GM21737 (cell line): ENCODE measurements at regions not wholly inside any gene's neighbourhood (a gene's known extent, or its start where the extent isn't known, plus 50 kb on each side); places are given as distances from the start of the nearest gene placed in this dataset.

Source experiments
- ATAC-seq: cut with Tn5 transposase; IDR thresholded peaks from one replicate; pipeline ENCODE4 v1.9.1; 2021; ENCODE audit warnings: mild to moderate bottlenecking, moderate library complexity; ENCODE audit not compliant: unreplicated experiment

- no peak for ATAC-seq
These were observed 148.8 kb downstream of the INO80D start for GRCh38 chr2:205937211-205937610.

DNA sequence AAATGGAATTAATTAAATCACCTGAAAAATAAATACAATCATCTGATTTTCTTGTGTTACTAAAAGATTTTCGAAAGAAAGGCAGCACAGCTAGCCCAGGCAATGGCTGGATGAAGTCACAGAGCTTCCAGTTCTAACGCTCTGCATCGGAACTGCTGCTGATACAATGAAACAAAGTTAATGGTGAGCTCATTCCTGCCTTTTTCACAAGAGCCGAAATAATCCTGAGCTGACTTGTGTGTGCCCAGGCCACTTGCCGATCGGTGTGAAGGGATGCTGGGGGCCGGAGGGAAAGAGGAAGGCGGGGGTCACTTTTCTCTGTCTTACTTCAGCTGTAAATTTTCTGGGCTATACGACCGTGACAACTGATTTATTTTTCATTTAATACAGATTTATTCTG lies 149.5 kb downstream of the INO80D start:
- no peak for ATAC-seq

DNA sequence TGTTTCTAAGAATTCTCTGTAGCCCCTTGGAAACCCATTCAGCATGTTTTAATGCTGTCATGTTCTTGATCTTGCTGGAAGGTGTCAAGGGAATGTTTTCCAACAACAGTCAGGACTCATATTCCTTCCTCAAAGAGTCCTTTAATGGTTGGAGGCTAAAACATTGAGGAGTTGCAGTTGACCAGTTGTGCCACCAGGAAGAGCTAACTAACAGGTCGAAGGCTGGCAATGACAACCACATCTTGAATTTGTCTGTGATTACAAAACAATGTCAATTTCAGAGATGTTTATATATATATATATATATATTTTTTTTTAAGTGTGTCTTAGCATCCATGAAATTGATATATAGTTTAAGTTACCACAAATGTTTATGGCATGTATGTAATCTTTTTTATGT lies 151.5 kb downstream of the INO80D start:
- ATAC-seq, result no peak

DNA sequence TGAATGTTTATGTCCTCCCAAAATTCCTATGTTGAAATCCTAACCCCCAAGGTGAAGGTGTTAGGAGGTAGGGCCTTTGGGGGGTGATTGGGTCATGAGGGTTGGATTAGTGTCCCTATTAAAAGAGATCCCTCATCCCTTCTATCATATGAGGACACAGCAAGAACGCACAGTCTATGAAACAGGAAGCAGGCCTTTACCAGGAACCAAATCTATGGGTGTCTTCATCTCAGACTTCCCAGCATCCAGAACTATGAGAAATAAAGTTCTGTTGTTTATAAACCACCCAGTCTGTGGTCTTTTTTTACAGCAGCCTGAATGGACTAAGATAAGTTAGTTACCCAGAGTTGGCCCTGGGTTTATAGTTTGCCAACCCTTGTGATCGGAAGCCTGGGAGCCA lies 153.1 kb downstream of the INO80D start:
- ATAC-seq, result no peak

DNA sequence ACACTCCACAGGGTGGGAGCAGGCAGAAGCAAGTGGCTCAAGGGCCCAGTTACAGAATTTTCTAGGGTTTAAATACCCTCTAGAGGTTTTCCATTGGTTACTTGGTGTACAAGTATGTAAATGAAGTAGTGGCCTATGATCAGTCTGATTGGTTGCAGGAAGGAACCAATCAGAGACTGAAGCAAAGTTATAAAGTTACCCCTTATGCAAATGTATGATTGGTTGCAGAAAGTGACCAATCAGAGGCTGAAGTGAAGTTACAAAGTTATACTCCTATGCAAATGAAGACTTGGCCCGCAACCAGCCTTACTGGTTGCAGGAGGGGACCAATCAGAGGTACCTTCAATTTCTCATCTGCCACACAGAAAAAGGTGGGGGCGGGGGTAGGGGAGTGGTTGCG lies 154.6 kb downstream of the INO80D start:
- no peak for ATAC-seq

GRCh38 chr2:205930209-205930608 lies 155.8 kb downstream of the INO80D start:
- ATAC-seq, result no peak

DNA sequence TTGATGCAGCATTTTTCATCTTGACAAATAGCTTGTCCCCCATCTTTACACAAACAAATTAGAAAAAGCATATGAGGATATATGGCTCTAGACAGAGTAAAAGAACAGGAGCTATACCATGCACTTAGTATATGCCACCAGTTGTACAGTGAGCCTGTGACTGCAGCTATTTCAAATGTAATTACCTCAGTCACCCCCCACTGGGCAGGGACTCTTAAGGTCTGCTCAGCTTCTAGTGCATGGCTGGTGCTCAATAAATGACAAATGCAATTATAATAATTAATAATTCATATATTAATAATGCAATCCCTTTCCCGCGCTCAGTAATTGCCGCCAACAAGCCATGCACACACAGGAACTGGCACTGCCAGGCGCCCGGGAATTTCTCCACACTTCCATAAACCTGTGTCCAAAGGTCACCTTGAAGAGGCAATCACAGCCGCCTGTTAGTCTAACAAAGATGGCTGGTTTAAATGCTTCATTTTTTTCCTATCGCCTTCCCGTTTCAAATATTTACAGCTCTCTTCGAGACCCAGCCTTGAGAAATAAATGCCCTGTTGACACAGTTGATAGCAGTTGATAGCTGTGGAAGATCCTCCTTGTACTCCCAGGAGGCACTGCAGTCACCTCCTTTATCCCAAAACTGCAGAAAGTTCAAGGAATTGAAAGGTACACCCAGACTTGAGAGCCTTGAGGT lies 156.6 kb downstream of the INO80D start:
- ATAC-seq, result no peak

- peak; percentile 75 for ATAC-seq
These were observed 160.3 kb downstream of the INO80D start for GRCh38 chr2:205925373-205926337.

GRCh38 chr2:205924676-205925075 lies 161.3 kb downstream of the INO80D start:
- ATAC-seq, result no peak

GRCh38 chr2:205915130-205915524 lies 170.8 kb downstream of the INO80D start:
- no peak for ATAC-seq

DNA sequence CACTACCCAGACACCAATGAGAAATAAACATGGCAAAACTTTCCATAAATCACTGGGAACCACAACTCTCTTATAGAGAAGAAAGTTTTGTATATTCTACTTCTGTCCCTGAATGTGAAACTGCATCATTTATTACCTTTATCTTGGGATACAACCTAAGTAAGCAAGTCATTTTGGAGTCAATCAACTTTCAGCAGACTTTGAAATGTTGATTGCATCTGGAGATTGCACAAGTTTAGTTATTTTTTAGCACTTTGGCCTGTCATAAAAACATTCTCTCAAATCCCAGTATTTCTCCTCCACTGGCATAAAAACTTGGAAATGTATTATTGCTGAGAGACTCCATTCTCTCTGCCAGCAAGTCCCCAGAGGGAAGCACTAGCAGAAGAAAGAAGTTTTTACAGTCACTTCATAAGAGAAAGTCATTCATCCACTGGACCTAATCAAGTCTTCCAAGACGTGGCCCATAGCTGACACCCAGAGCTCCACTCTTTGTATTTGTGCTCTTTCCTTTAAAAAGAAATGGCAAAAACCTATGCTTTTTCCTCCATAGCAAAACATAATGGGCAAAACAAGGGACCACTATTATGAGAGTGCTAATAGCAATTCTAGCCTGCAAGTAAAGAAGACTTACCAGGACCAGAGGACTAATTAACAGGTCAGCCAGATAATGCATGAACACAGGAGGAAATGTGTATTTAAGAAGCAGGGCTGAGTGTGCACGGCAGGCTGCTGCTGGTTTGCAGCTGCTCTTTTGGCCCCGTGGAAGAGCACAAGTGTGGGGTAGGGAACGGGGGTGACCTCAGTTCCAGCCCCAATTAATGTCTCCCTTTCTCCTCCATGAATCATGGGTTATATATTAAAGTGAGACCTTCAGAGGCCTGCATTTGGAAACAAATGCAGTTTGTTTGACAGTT lies 171.5 kb downstream of the INO80D start:
- no peak for ATAC-seq

DNA sequence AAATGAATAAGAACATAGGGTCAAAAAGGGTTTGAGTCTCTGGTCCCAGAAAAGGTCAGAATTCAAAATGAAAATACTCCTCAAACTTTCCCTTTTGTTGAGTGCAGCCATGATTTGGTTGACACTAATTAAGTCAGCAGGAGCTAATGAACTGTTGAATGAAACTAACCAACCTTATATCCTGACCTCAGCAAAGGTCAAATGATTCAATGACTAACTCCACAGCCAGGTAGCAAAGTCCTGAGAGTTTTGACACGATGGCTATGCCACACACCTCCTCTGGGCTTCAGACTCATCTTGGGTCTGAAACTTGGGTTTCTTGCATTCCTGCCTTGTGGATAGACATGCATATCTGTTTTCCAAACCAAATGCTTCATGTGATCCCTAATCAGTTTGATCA lies 172.3 kb downstream of the INO80D start:
- ATAC-seq, result no peak

DNA sequence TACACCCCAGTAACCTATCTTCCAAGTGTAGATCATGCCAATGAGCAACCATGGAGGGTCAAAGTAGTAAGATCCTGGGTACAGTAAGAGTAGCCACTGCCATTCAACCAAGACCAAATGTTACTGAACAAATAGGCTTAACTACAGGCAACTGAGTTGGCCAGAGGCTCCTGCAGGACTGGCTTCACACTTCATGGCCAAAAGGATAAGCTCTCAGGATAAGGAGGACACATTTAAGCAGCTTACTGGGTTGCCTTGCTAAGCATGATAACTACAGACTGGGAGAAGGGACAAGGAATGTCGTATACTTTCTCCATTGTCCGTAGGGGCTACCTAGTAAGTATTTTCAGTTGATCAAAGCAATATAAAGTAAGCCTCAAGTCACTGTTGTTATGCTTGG lies 174.7 kb downstream of the INO80D start:
- ATAC-seq, result no peak

DNA sequence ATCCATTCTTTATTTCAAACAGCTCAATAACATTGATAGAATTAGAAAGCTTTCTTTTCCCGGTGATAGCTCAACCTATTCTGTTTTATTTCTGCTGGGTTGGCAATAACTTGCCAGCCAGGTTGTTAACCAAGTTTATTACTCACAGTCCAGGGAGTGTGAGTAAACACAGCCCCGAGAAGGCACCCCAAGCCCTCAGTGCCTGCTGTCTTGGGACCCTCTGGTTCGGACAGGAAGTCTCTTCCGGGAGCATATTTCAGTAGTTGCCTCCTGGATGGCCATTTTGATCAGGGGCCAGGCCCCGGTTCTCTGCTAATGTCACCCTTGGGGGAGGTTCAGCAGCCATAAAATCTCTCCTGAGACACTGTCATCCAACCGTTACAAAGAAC lies 176.8 kb downstream of the INO80D start:
- no peak for ATAC-seq

DNA sequence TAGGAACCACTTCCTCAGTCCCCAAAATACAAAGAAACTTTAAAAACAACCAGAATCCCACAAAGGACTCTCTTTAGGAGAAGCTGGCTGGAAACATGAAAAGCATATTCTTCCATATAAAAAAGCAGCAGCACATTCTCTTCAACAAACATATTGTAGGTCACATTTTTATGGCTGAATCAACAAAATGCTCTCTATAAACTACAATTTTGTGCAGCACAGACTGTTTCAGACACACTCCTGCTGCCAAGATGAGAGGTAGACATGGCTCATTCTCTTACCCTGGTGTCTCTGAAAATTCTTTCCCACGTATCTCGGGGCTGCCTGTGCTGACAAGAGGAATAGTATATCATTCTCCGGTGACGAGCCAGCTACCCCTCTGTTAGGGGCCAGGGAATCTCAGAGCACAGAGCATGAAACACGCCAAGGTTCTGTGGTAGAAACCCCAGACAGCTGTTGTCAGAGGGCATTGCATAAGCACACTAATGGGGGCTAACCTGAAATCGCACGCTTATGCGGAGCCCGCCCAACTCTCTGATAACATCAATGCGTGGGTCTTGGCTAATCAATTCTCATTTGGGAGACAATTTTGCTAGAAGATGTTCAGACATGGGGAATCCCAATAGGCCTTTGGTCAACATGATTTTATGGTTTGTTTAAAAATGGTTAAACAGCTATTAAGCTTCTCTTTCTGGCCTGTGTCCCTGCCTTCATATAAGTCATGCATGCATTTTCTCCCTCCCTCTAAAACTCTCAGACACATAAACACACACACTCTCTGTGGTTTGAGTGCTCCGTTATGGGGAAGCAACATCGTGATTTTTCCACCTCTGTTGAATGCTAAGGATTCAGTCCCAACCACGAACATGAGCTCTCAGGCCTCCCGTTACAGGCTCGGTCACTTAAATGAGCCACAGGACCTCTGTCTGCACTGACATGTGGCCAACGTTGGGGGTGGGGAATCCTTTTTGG lies 177.5 kb downstream of the INO80D start:
- ATAC-seq, result no peak

GRCh38 chr2:205906419-205906818 lies 179.6 kb downstream of the INO80D start:
- no peak for ATAC-seq

DNA sequence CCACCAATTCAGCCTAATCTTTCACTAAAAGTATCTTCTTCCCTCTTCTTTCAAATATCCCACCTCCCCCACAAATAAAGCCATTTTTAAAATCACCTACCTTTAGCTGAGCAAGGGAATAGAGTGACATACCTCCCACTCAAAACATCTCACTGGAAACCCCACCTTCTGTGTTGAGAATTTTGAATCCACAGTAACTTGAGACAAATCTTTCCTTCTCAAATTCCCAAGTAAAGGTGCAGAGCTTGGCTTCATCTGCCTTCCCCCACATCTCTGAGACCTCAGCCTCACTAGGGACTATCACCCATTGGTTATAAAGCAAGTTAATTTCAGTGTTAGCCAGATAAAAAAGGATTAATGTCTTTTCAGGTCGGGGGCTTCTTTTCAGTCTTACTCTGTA lies 180.4 kb downstream of the INO80D start:
- ATAC-seq, result no peak

- no peak for ATAC-seq
These were observed 181.1 kb downstream of the INO80D start for GRCh38 chr2:205904873-205905272.

DNA sequence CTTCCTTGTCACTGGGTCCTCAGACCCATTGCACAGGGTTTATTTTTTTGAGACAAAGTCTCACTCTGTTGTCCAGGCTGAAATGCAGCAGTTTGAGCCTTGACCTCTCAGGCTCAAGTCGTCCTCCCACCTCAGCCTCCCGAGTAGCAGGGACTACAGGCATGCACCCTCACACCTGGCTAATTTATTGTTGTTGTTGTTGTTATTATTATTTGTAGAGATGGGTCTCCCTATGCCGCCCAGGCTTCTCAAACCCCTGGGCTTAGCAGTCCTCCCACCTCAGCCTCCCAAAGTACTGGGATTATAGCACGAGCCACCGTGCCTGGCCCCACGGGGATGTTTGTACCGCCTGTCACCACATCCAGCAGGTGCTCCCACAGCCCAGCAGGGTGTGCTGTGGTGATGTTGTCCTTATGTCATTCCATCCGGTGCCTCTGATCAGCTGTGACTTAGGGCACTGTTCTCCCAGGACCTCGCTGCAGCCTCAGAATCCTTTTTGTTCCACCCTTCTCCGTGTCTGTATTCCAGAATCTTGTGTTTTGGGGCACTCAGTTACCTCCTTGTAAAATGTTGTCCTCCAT lies 182.3 kb downstream of the INO80D start:
- ATAC-seq, result no peak

DNA sequence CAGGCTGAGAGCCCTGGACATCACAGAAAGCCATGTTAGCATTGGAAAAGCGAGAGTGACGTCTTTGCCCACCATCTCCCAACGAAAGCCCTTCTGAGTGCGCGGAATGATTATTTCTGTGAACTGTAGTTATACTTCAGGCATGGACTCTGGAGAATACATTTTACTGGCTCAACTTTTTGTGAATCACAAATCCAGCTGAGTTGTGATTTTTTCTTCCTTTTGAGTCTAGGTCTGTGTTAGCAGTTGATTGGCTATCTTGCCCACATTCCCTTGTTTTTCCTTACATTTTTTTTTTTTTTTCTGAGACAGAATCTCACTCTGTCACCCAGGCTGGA lies 183.1 kb downstream of the INO80D start:
- no peak for ATAC-seq
